Stimulated activated CD8-positive, alpha-beta memory T cell treated with anti-CD3 and anti-CD28 coated beads, Interleukin-4, amount 100 ng/mL, for 4 hours (primary cell): ENCODE measurements at regions not wholly inside any gene's neighbourhood (a gene's known extent, or its start where the extent isn't known, plus 50 kb on each side); places are given as distances from the start of the nearest gene placed in this dataset.

Experiments
- DNase-seq, 2 donors: peaks; one replicate each; pipeline ENCODE4 v3.0.0-alpha.2; 2020; ENCODE audit warnings: low read depth in 2 of 2, low spot score in 1 of 2

- no peak for DNase-seq
Observed at GRCh38 chr6:163790266-163790840, 375.8 kb downstream of the QKI start.

DNA sequence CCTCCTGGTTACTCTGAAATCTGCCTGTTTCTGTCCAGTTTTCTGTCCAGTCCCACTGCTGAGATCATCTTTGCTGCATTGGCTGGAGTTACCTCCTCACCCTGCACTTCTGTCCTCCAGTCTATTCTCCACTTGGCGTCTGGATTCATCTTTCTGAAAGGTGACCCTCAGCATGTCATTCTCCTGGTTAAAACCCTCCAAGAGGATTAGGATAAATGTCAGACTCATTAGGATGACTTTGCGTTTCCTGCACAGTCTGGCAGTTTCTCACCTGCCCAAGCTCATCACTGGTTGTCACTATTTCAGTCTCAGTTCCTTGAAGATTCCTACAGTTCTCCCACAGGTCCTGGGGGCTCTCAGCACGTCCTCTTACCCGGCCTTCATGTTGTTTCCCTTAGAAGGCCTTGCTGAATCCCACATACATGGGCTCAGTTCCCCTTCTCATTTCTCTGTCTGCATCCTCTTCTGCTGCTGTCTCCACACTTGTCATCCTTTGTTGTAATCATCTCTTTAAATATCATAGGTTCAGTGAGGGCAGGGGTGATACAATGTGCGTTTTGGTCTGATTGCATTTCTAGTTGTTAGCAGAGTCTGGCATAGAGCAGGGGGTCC is 374.8 kb downstream of the QKI start:
- DNase-seq = no peak

GRCh38 chr6:163786995-163787671 is 372.6 kb downstream of the QKI start:
- no peak for DNase-seq

DNA sequence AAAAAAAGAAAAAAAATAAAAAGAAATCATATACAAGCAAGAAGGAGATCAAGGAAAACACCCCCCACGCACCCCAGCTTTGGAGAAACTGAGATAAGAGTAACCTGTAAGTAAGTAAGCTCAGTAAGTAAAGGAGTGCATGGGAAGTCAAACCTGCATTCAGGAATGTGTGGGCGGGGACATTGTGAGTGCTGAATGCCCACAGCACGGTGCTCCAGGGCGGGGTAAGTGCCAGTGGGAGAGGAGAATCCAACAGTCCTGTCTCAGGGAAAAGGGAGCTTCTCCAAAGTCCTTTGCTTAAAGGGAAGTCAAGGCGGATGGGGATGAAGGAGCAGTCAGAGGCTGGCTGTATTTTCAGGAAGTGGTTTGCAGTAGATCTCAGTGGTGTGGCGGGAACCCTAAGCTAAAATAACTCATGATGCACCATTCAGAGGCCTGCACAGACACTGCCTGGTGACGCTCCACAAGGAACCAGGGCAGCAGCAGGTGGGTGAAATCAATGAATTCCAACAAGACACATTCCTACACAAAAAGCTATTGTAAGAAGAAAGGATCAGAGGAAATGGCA is 368.0 kb downstream of the QKI start:
- DNase-seq = no peak

DNA sequence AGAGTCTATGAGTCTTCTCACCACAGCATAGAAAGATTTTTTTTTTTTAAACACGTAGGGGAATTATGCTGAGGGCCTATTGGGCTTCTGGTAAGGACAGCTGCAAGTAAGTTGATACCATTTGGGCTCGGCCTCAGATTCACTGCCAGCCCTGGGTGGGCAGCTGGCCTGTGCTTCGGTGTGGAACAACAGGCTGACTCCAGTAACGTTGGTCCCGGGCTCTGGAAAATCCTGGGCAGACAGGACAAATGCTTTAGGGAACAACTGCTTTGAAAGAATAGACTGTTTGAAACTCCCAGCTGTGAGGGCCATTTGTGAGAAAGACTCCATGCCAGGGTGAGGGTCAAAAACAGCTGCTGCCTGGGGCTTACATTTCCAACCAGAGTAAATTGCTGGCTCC is 366.5 kb downstream of the QKI start:
- no peak for DNase-seq

DNA sequence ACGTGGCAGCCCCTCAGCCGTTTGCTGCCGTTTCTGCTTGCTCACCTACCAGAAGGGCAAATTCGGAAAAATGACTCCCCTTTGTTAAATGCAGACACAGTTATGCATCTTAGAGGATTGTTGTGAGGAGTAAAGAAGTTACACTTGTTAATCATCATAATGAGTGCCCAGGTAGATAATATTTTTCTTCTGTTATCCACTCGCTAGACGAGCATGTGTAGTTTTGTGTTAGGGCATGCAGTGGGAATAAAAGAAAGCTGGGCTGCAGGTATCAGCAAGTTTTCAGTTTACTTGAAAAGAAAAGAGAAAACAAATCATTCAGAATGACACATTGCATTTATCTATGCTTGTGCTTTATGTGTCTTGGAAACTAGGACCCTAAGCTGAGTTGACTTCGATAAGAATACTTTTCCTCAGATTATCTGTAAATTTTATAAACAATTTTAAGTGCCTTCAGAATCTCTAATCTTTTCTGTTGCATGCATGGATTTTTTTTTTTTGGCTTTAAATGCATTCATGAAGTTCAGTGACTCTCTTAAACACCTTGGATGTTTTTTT is 365.3 kb downstream of the QKI start:
- no peak for DNase-seq

DNA sequence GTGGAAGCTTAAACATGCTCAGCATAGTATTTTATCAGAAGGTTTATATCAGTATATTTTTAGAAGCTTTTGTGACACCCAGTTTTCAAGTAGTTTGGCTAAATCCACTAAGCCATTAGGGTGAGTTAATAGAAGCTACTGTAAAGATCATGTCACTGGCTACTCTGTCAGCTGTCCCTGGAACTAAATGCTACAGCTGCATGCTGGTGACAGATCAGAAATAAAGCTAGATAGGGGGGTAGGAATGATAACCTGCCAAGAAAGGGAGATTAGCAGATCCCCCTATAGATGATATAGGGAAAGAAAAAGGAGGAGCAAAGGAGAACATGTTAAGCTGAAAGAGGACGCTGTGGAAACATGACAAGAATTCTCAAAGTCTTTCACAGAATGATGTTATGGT is 363.2 kb downstream of the QKI start:
- no peak for DNase-seq

- no peak for DNase-seq
Observed at GRCh38 chr6:163776906-163777686, 362.6 kb downstream of the QKI start.

DNA sequence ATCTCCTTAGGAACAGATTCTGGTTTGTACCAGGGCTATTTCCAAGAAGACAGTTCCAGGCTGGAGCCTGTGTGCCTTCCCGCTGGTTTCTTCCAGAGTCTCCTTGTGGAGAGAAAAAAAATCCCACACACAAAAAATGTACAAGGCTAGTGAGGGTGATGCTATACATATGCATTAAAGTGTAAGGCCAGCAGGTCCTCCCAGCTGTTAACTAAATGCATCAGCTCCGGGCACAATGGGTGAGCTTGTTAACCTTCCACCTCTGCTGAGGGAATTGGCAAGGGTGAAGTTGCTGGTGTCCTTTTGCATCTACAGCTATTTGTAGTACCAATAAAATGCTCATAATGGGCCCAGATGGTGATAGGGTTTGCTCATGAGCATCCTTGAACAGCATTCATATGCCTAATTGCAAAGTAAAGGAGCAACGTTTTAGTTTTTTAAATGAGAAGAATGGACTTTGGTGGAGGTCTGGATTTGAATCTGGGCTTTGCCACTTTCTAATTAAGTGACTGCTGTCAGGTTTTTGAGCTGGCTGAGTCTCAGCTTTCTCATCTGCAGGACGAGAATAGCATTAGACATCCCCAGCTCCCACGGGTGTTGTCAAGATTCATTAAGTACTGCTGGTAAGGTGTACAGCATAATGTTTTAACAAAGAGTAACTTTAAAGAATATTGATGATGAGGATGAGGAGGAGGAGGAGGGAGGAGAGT is 361.8 kb downstream of the QKI start:
- DNase-seq = no peak

DNA sequence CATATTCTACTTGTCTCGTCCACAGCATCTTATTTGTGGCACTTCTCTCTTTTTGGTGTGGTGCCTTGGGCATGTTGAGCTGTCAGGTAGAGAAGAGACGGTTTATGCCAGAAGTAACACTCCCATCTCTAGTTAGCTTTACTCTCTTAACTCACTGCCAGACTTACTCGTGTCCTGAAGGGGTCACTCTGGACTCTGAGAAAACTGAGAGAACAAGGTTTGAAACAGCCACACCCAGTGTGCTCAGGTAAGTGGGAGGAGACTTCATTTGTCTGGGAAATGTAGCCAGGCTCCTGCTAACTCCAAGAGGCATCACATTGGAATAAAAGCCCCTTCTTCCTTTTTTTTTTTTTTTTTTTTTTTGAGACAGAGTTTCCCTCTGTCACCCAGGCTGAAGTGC is 360.8 kb downstream of the QKI start:
- no peak for DNase-seq

GRCh38 chr6:163774485-163774884 is 360.0 kb downstream of the QKI start:
- DNase-seq = no peak

- no peak for DNase-seq
Observed at GRCh38 chr6:163773646-163774045, 359.1 kb downstream of the QKI start.

DNA sequence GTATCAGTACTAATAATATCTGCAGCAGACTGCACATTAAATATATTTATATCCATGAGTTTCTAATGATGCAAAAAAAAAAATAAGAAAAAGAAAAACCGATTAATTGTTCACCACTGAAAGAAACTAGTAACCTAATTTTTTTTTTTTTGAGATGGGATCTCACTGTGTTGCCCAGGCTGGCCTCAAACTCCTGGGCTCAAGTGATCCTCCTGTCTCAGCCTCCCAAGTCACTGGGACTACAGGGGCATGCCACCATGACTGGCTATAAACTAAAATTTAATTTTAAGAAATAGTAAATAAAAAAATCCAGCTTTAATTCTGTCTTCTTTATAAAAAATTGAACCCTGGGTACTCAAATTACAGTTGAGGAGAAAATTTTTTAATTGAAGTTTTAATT is 358.2 kb downstream of the QKI start:
- no peak for DNase-seq

- DNase-seq = no peak
Observed at GRCh38 chr6:163771180-163771579, 356.7 kb downstream of the QKI start.

- no peak for DNase-seq
Observed at GRCh38 chr6:163768905-163769304, 354.4 kb downstream of the QKI start.

- DNase-seq = no peak
Observed at GRCh38 chr6:163766936-163767335, 352.4 kb downstream of the QKI start.

GRCh38 chr6:163765335-163765734 is 350.8 kb downstream of the QKI start:
- DNase-seq = no peak

GRCh38 chr6:163764565-163764964 is 350.0 kb downstream of the QKI start:
- no peak for DNase-seq

DNA sequence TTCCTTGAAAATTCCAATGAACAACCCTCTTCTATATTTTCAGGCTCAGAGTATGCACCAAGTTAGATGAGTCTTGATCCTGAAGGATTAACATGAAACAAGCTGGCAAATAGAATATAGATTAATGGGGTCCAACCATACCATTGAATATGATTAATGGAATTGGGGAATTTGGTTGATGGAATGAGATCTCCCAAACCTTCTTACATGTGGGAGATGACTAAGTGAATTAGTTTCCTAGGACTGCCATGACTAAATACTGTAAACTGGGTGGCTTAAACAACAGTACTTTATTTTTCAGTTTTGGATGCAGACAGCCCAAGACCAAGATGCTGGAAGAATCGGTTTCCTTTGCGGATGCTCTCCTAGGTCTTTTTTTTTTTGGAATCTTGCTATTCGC is 347.0 kb downstream of the QKI start:
- no peak for DNase-seq

- DNase-seq = no peak
Observed at GRCh38 chr6:163760860-163761259, 346.3 kb downstream of the QKI start.

GRCh38 chr6:163759542-163759941 is 345.0 kb downstream of the QKI start:
- no peak for DNase-seq
